ENCODE measurements at regions not wholly inside any gene's neighbourhood (a gene's known extent, or its start where the extent isn't known, plus 50 kb on each side); places are given as distances from the start of the nearest gene placed in this dataset.

DNA sequence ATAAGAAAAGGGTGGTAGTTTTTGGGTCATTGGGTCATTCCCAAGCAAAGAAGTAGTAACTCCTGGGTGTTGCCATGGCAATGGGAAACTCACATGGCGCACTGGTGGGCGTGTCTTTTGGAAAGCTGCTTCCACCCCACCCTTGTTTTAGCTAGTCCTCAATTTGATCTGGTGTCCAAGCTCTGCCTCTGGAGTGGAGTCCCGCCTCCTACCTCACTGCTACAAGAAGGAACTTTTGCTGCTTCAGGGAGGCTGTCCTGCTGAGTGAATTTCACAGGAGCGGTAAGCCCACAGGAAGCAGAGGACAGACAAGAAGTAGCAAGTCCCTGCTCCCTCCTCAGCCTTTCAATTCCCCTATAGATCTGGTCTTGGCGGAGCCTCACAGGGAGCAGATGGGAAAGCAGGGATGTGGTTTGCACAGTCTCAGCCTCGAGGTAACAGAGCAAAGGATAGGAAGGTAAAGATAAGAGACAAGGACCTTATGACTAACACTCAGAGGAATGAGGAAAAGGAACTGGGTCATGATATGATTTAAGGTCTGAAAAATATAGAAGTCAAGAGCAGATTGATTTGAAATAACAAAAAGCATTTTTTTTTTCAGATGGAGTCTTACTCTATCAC is 700.3 kb downstream of the TNS3 start:
- peaks cover 3% of the 10 kb centered on the region for H3K36me3 Mint-ChIP-seq
- DNase-seq (ENCODE audit: extremely low spot score, unreplicated experiment): no peak
- H3K4me1 Mint-ChIP-seq (ENCODE audit: unreplicated experiment): peaks cover 7% of the 10 kb centered on the region
- H3K4me3 Mint-ChIP-seq: no peak overlapping the region
- H3K9me3 Mint-ChIP-seq: peaks cover 9% of the 10 kb centered on the region
- TF ChIP-seq, protein P1, sequence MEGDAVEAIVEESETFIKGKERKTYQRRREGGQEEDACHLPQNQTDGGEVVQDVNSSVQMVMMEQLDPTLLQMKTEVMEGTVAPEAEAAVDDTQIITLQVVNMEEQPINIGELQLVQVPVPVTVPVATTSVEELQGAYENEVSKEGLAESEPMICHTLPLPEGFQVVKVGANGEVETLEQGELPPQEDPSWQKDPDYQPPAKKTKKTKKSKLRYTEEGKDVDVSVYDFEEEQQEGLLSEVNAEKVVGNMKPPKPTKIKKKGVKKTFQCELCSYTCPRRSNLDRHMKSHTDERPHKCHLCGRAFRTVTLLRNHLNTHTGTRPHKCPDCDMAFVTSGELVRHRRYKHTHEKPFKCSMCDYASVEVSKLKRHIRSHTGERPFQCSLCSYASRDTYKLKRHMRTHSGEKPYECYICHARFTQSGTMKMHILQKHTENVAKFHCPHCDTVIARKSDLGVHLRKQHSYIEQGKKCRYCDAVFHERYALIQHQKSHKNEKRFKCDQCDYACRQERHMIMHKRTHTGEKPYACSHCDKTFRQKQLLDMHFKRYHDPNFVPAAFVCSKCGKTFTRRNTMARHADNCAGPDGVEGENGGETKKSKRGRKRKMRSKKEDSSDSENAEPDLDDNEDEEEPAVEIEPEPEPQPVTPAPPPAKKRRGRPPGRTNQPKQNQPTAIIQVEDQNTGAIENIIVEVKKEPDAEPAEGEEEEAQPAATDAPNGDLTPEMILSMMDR (conservative IDR thresholded peaks at IDR 0.05): no peak
- H3K27ac Mint-ChIP-seq: no peak overlapping the region
- no peaks in the 10 kb centered on the region for H3K27me3 Mint-ChIP-seq

DNA sequence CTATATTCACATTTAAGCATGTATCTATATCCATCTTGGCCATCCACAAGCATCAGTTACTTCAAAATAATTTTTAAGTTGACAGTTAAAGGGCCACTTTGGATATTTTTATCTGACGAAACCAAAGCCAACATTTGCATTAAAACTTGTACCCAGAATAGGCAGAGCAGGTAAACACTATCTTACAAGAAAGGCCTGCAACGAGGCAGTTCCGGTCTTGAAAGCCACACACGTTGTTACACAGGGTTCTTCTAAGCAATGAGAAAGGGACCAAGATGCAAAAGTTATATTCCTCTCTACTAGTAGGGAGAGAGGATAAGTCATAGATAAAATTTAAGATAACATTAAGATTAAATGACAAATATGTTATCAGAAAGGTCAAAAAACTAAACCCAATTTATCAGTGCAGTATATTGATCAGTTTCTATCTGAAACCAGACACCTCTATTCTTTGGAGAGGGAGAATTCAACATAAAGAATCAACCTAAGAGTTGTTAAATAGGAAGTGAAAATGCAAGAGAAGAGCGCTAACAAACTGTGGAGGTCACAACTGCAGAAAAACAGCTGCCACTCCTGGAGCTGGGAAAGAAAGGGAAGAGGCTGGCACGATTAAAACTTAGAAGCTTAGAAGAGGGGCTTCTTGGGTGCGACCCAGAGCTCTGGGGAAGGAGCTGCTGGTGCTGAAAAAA is 701.3 kb downstream of the TNS3 start:
- peaks cover 9% of the 10 kb centered on the region for H3K9me3 Mint-ChIP-seq
- peaks cover 3% of the 10 kb centered on the region for H3K36me3 Mint-ChIP-seq
- no peak overlapping the region for H3K4me3 Mint-ChIP-seq
- H3K27me3 Mint-ChIP-seq: no peaks in the 10 kb centered on the region
- no peak overlapping the region for H3K27ac Mint-ChIP-seq
- H3K4me1 Mint-ChIP-seq (ENCODE audit: unreplicated experiment): peaks cover 7% of the 10 kb centered on the region
- DNase-seq (ENCODE audit: extremely low spot score, unreplicated experiment): no peak
- TF ChIP-seq, protein P1 (conservative IDR thresholded peaks at IDR 0.05): no peak

DNA sequence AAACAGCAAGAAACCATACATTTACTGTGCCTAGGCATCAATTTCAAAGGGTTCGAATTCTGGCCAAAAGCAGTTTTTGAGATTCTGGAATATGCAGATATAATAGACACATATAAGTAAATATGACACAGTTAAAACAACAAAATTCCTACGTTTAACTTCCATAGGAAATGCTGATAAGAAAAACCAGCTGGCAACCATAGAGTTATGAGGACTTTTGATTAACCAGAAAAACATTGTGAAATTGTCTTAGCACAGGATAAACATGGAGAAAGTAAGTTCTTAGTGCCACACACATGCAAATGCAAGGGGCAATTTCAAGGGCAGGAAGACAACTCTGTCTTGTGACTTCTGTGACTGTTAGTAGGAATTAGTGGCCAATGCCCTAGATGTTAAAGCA is 702.1 kb downstream of the TNS3 start:
- peaks cover 7% of the 10 kb centered on the region for H3K4me1 Mint-ChIP-seq (ENCODE audit: unreplicated experiment)
- peaks cover 3% of the 10 kb centered on the region for H3K36me3 Mint-ChIP-seq
- no peaks in the 10 kb centered on the region for H3K27me3 Mint-ChIP-seq
- no peak overlapping the region for H3K4me3 Mint-ChIP-seq
- TF ChIP-seq, protein P1 (conservative IDR thresholded peaks at IDR 0.05): no peak
- H3K9me3 Mint-ChIP-seq: peaks cover 9% of the 10 kb centered on the region
- no peak overlapping the region for H3K27ac Mint-ChIP-seq
- no peak for DNase-seq (ENCODE audit: extremely low spot score, unreplicated experiment)

DNA sequence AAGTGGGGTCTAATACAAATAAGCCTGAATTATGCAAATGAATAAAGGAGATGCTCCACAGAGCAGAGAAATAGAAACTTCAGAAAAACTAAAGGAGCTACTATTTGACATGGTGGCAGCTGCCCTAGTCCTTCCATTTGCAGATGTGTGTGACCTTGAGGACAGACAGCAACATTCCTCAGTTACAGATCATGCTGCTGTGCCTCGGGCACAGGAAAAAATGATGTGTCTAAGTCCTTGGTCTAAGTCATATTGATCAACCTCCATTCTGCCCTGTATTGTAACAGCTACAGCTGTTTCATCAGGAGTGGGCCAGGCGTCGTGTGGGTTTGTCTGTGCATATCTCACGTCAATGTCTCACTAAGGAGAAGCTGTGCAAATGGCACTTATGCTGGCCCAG is 710.4 kb downstream of the TNS3 start:
- H3K27me3 Mint-ChIP-seq: no peaks in the 10 kb centered on the region
- H3K9me3 Mint-ChIP-seq: peaks cover 8% of the 10 kb centered on the region
- H3K4me3 Mint-ChIP-seq: no peak overlapping the region
- DNase-seq (ENCODE audit: extremely low spot score, unreplicated experiment): no peak
- H3K27ac Mint-ChIP-seq: no peak overlapping the region
- no peaks in the 10 kb centered on the region for H3K4me1 Mint-ChIP-seq (ENCODE audit: unreplicated experiment)
- H3K36me3 Mint-ChIP-seq: no peaks in the 10 kb centered on the region
- TF ChIP-seq, protein P1 (conservative IDR thresholded peaks at IDR 0.05): no peak

DNA sequence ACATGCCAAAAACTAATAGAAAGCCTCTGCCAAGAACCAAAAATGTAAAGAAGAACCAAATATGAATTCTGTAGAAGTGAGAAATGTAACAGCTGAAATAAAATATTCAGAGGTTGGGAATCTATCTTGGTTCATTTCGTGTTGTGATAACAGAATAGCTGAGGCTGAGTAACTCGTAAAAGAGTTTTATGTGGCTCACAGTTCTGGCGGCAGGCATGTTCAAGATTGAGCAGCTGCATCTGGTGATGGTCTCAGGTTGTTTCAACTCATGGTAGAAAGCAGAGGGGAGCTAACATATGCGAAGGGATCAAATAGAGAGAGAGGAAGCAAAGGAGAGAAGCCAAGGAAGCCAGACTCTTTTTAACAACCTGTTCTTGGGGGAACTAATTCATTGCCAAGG is 717.2 kb downstream of the TNS3 start:
- Mint-ChIP-seq H3K27me3 (no peaks in the 10 kb centered on the region), H3K36me3 (no peaks in the 10 kb centered on the region), H3K9me3 (peaks cover 4% of the 10 kb centered on the region), H3K27ac (no peak overlapping the region), H3K4me3 (no peak overlapping the region), H3K4me1 (ENCODE audit: unreplicated experiment) (peaks cover 8% of the 10 kb centered on the region)
- no peak for DNase-seq (ENCODE audit: extremely low spot score, unreplicated experiment)
- TF ChIP-seq, protein P1 (conservative IDR thresholded peaks at IDR 0.05): no peak
